WERI-Rb-1 (cell line): ENCODE measurements at regions not wholly inside any gene's neighbourhood (a gene's known extent, or its start where the extent isn't known, plus 50 kb on each side); places are given as distances from the start of the nearest gene placed in this dataset.

ENCODE experiments used
- DNase-seq: peaks from one replicate; pipeline ENCODE4 v3.0.0-alpha.2; 2020
- H3K27ac ChIP-seq: fragments of 250-450 bp; sonication (Bioruptor Pico); 2 replicates; pipeline ENCODE4 v1.5.1; 2020; ENCODE audit warnings: mild to moderate bottlenecking, moderate library complexity
- H3K27me3 ChIP-seq: fragments of 250-450 bp; sonication (Bioruptor Pico); 2 replicates; pipeline ENCODE4 v1.5.1; 2021; ENCODE audit warnings: mild to moderate bottlenecking, low read depth, moderate library complexity; ENCODE audit not compliant: insufficient read depth, severe bottlenecking
- H3K36me3 ChIP-seq: fragments of 250-450 bp; sonication (Bioruptor Pico); 2 replicates; pipeline ENCODE4 v1.5.1; 2020; ENCODE audit warnings: mild to moderate bottlenecking, moderate library complexity
- H3K4me3 ChIP-seq: 2 replicates; pipeline ENCODE4 v1.5.1; 2011; ENCODE audit warnings: low read depth, mild to moderate bottlenecking, control low read depth, low read length
- H3K9me3 ChIP-seq: fragments of 250-450 bp; sonication (Bioruptor Pico); 2 replicates; pipeline ENCODE4 v1.5.1; 2021; ENCODE audit warnings: mild to moderate bottlenecking, moderate library complexity; ENCODE audit not compliant: severe bottlenecking
- TF ChIP-seq, protein P1 (sequence below): IDR thresholded peaks from 2 replicates; pipeline ENCODE4 v1.5.1; 2011; ENCODE audit warnings: low read depth, mild to moderate bottlenecking, control low read depth, inconsistent platforms, low read length

DNA sequence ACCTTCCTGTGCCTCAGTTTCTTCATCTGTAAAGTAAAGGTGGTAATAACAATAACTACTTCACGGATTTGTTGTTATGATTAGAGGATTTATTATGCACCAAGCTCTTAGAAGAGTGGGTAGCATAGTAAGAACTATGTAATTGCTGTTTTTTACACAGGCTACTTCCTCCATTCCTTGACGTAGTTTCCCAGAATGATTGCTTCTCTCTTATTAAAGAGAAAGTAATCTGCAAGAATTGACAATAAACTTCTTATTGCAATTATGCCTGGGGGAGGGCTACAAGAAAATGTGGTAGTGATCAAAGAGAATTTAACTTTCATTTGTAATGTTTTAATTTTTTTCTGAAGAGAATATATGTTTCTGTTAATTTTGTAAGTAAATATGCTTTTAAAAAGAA lies 238.7 kb downstream of the GASK1B start:
- no peak for DNase-seq
- Histone ChIP-seq H3K27ac (no peak overlapping the region), H3K4me3 (no peak overlapping the region)

DNA sequence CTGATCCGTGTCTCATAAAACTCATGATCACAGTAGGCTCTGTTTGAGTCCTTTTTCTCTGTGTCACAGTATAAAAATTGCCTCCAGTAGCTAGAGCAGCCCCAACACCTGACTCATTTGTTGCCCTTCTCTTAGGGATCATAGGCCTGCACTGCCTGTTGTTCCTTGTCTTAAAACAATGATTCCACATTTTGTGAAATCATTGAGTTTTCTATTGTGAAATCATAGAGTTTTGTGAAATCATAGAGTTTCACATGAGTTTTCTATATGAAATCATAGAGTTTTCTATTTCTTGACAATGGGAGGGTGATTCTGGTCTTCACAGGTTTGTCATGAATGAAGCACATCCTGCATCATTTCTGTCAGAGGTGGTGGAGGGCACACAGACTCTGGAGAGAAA lies 239.9 kb downstream of the GASK1B start:
- Histone ChIP-seq H3K27me3 (no peaks in the 10 kb centered on the region), H3K27ac (no peak overlapping the region), H3K9me3 (no peaks in the 10 kb centered on the region), H3K36me3 (no peaks in the 10 kb centered on the region), H3K4me3 (no peak overlapping the region)
- DNase-seq = no peak
- TF ChIP-seq, protein P1, sequence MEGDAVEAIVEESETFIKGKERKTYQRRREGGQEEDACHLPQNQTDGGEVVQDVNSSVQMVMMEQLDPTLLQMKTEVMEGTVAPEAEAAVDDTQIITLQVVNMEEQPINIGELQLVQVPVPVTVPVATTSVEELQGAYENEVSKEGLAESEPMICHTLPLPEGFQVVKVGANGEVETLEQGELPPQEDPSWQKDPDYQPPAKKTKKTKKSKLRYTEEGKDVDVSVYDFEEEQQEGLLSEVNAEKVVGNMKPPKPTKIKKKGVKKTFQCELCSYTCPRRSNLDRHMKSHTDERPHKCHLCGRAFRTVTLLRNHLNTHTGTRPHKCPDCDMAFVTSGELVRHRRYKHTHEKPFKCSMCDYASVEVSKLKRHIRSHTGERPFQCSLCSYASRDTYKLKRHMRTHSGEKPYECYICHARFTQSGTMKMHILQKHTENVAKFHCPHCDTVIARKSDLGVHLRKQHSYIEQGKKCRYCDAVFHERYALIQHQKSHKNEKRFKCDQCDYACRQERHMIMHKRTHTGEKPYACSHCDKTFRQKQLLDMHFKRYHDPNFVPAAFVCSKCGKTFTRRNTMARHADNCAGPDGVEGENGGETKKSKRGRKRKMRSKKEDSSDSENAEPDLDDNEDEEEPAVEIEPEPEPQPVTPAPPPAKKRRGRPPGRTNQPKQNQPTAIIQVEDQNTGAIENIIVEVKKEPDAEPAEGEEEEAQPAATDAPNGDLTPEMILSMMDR = no peak

More for the DNA sequence above, 238.7 kb downstream of the GASK1B start:
- Histone ChIP-seq H3K36me3 (no peaks in the 10 kb centered on the region), H3K9me3 (no peaks in the 10 kb centered on the region), H3K27me3 (no peaks in the 10 kb centered on the region)
- TF ChIP-seq, protein P1 = no peak

DNA sequence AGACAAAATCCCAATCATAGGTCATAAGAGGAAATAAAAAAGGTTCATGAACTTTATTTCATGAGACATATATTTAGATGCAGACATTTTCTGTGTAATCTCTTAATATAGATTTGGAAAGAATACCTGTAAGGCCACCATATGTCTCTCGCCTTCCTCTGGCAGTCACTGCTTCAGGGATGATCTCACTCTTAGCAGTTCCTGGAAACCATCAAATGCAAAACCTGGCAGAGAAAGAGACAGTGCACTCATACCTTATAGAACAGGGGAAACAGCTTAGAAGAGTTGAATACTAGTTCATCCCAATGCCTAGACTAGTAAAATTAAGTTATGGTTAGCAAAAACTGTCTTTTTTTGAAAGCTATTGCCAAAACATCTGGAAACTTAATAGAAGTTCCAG lies 243.3 kb downstream of the GASK1B start:
- Histone ChIP-seq H3K36me3 (no peaks in the 10 kb centered on the region), H3K4me3 (no peak overlapping the region), H3K9me3 (no peaks in the 10 kb centered on the region), H3K27me3 (no peaks in the 10 kb centered on the region), H3K27ac (no peak overlapping the region)
- no peak for DNase-seq
- TF ChIP-seq, protein P1 = no peak

DNA sequence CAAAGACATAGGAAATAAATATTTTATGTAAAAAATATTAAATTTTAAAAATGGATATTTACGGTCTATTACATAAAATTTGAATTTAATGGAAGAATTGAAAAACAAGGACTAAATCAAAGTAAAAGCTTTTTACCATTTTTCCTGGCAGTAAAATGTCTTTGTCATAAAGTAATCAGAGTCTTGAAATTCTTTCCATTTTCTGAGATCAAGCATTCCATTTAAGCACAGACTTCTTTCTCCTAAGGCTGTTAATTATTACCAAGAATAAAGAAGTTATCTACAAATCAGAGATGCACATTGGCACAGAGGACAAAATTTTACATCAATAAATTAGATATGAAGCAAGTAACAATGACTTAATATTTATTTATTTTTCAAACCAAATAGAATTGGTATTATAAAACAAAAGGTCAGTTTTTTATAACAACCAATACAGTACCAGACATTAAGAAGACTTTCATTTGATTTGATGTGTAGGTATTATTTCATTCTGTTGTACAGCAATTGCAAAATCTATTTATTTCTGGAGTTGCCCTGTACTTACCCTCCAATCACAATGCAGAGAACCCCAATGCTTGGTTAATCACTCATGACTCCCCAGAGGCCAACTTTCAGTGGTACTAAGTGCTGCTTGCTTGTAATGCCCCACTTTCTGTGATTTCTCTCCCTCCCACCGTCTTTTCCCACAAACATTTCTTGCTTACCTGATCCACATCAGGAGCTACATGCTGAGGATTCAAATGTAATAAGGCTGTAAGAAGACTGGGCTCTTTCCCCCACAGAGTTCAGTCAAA lies 254.6 kb downstream of the GASK1B start:
- Histone ChIP-seq H3K36me3 (no peaks in the 10 kb centered on the region), H3K27ac (no peak overlapping the region), H3K9me3 (no peaks in the 10 kb centered on the region), H3K4me3 (no peak overlapping the region), H3K27me3 (no peaks in the 10 kb centered on the region)
- no peak for DNase-seq
- TF ChIP-seq, protein P1 = no peak

- Histone ChIP-seq H3K36me3 (no peaks in the 10 kb centered on the region), H3K4me3 (no peak overlapping the region), H3K9me3 (no peaks in the 10 kb centered on the region), H3K27ac (no peak overlapping the region), H3K27me3 (no peaks in the 10 kb centered on the region)
- no peak for DNase-seq
- TF ChIP-seq, protein P1 = no peak
Measured at GRCh38 chr4:157912212-157912611, 260.6 kb downstream of the GASK1B start.

DNA sequence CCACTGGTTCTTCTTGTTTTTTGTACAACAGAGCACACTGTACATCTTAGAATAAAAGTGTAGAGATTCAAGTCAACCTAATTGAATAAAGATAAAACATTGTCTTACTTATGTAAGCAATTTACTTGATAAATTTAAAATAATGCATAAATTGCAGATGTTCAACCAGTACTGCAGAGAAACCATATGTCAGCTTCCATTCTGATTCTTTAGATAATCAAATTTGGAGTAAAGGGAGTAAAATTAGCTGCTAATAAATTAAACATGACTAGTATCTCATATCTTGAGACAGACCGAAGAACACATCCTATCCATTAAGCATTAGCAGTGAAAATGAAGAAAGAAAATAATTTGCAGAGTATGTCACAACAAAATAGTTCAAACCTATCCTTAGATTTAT lies 261.2 kb downstream of the GASK1B start:
- no peaks in the 10 kb centered on the region for H3K27me3 ChIP-seq
- no peak overlapping the region for H3K4me3 ChIP-seq
- no peaks in the 10 kb centered on the region for H3K36me3 ChIP-seq
- no peak for DNase-seq
- H3K27ac ChIP-seq = no peak overlapping the region
- TF ChIP-seq, protein P1 = no peak
- H3K9me3 ChIP-seq = no peaks in the 10 kb centered on the region
